ENCODE measurements at regions not wholly inside any gene's neighbourhood (a gene's known extent, or its start where the extent isn't known, plus 50 kb on each side); places are given as distances from the start of the nearest gene placed in this dataset.
A peak's percentile ranks its signal among the peaks of the same experiment; 100 is the strongest.

- no peaks in the 10 kb centered on the region for H3K27me3 ChIP-seq (ENCODE audit: control insufficient read depth in 4 of 4, insufficient read depth in 4 of 4, low read length in 3 of 4)
- H3K36me3 ChIP-seq (ENCODE audit: control insufficient read depth in 4 of 4, insufficient read depth in 3 of 4, low read depth in 1 of 4, low read length in 3 of 4) = no peaks in the 10 kb centered on the region
- 92% methylated on average over 15 of the region's 15 CpGs for WGBS
- no peak overlapping the region for H3K27ac ChIP-seq (ENCODE audit: low read depth in 1 of 2, low read length in 2 of 2)
- peak; percentile 9 for DNase-seq (ENCODE audit: low spot score)
- peaks cover 4 to 13% (median 9%) of the 10 kb centered on the region in 4 donors for H3K4me1 ChIP-seq (ENCODE audit: control insufficient read depth in 4 of 4, insufficient read depth in 4 of 4, low read length in 3 of 4)
- no peaks in the 10 kb centered on the region for H3K9me3 ChIP-seq (ENCODE audit: control insufficient read depth in 4 of 4, low read length in 3 of 4)
- H3K9ac ChIP-seq (ENCODE audit: low read depth in 1 of 2, low read length in 2 of 2) = no peak overlapping the region
- TF ChIP-seq, protein P1, sequence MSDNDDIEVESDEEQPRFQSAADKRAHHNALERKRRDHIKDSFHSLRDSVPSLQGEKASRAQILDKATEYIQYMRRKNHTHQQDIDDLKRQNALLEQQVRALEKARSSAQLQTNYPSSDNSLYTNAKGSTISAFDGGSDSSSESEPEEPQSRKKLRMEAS (IDR thresholded peaks at IDR 0.05) = no peak
- TF ChIP-seq JUND (IDR thresholded peaks at IDR 0.05) (no peak), HNF4A (conservative IDR thresholded peaks at IDR 0.05) (no peak), REST (IDR thresholded peaks at IDR 0.05) (no peak), SP1 (IDR thresholded peaks at IDR 0.05) (no peak), FOXA1 (IDR thresholded peaks at IDR 0.05) (no peak), FOXA2 (IDR thresholded peaks at IDR 0.05) (no peak), HNF4G (IDR thresholded peaks at IDR 0.05) (no peak), RAD21 (IDR thresholded peaks at IDR 0.05) (no peak), GABPA (IDR thresholded peaks at IDR 0.05 in 1 of 2, conservative IDR thresholded peaks at IDR 0.05 in 1 of 2) (no peak), NR2F2 (IDR thresholded peaks at IDR 0.05) (no peak), EGR1 (IDR thresholded peaks at IDR 0.05; ENCODE audit: low read depth in 2 of 2) (no peak)
- TF ChIP-seq, protein P2, sequence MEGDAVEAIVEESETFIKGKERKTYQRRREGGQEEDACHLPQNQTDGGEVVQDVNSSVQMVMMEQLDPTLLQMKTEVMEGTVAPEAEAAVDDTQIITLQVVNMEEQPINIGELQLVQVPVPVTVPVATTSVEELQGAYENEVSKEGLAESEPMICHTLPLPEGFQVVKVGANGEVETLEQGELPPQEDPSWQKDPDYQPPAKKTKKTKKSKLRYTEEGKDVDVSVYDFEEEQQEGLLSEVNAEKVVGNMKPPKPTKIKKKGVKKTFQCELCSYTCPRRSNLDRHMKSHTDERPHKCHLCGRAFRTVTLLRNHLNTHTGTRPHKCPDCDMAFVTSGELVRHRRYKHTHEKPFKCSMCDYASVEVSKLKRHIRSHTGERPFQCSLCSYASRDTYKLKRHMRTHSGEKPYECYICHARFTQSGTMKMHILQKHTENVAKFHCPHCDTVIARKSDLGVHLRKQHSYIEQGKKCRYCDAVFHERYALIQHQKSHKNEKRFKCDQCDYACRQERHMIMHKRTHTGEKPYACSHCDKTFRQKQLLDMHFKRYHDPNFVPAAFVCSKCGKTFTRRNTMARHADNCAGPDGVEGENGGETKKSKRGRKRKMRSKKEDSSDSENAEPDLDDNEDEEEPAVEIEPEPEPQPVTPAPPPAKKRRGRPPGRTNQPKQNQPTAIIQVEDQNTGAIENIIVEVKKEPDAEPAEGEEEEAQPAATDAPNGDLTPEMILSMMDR (IDR thresholded peaks at IDR 0.05; ENCODE audit: low read depth, low read length, missing input control) = no peak
- TF ChIP-seq, protein P3, sequence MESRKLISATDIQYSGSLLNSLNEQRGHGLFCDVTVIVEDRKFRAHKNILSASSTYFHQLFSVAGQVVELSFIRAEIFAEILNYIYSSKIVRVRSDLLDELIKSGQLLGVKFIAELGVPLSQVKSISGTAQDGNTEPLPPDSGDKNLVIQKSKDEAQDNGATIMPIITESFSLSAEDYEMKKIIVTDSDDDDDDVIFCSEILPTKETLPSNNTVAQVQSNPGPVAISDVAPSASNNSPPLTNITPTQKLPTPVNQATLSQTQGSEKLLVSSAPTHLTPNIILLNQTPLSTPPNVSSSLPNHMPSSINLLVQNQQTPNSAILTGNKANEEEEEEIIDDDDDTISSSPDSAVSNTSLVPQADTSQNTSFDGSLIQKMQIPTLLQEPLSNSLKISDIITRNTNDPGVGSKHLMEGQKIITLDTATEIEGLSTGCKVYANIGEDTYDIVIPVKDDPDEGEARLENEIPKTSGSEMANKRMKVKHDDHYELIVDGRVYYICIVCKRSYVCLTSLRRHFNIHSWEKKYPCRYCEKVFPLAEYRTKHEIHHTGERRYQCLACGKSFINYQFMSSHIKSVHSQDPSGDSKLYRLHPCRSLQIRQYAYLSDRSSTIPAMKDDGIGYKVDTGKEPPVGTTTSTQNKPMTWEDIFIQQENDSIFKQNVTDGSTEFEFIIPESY (IDR thresholded peaks at IDR 0.05) = no peak
- no peak overlapping the region for H3K4me3 ChIP-seq (ENCODE audit: low read depth in 1 of 3, low read length in 3 of 3)
These were observed 69.9 kb upstream of the ST3GAL5 start for GRCh38 chr2:85958731-85959130.

DNA sequence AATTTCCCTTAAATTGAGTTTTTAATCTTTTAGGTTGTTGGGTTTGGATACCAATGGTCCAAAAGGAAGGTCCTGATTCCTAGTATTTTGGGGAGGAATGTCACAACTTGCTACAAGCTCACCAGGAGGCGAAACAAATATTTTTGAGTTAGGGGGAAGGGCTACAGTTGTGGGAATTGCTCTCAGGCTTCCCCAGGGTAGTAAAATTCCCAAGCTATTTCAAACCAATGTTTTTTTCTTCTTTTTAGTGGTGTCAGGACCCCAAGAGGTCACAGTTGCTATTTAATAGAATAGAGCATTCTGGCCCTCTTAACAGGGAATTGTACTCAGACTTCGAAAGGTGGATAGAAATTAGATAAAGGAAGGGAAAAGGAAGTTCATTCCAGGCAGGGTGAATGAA is 68.5 kb upstream of the ST3GAL5 start:
- WGBS = 94% methylated on average over 2 of the region's 2 CpGs
- Histone ChIP-seq H3K4me3 (ENCODE audit: low read depth in 1 of 3, low read length in 3 of 3) (no peak overlapping the region), H3K27me3 (ENCODE audit: control insufficient read depth in 4 of 4, insufficient read depth in 4 of 4, low read length in 3 of 4) (no peaks in the 10 kb centered on the region), H3K27ac (ENCODE audit: low read depth in 1 of 2, low read length in 2 of 2) (no peak overlapping the region), H3K36me3 (ENCODE audit: control insufficient read depth in 4 of 4, insufficient read depth in 3 of 4, low read depth in 1 of 4, low read length in 3 of 4) (no peaks in the 10 kb centered on the region), H3K4me1 (ENCODE audit: control insufficient read depth in 4 of 4, insufficient read depth in 4 of 4, low read length in 3 of 4) (peaks cover 9 to 24% (median 20%) of the 10 kb centered on the region in 4 donors), H3K9me3 (ENCODE audit: control insufficient read depth in 4 of 4, low read length in 3 of 4) (no peaks in the 10 kb centered on the region), H3K9ac (ENCODE audit: low read depth in 1 of 2, low read length in 2 of 2) (no peak overlapping the region)
- TF ChIP-seq YY1 (IDR thresholded peaks at IDR 0.05) (no peak), REST (IDR thresholded peaks at IDR 0.05) (no peak), GABPA (IDR thresholded peaks at IDR 0.05 in 1 of 2, conservative IDR thresholded peaks at IDR 0.05 in 1 of 2) (no peak), HNF4G (IDR thresholded peaks at IDR 0.05) (no peak), FOXA1 (IDR thresholded peaks at IDR 0.05) (no peak), EGR1 (IDR thresholded peaks at IDR 0.05; ENCODE audit: low read depth in 2 of 2) (no peak), HNF4A (conservative IDR thresholded peaks at IDR 0.05) (no peak), TAF1 (conservative IDR thresholded peaks at IDR 0.05) (no peak), NR2F2 (IDR thresholded peaks at IDR 0.05) (no peak), FOXA2 (IDR thresholded peaks at IDR 0.05) (no peak), SP1 (IDR thresholded peaks at IDR 0.05) (no peak)
- TF ChIP-seq, protein P3 (IDR thresholded peaks at IDR 0.05) = no peak
- TF ChIP-seq, protein P1 (IDR thresholded peaks at IDR 0.05) = no peak
- DNase-seq (ENCODE audit: low spot score) = no peak

All from liver (tissue), 8 donors.